ENCODE measurements at regions not wholly inside any gene's neighbourhood (a gene's known extent, or its start where the extent isn't known, plus 50 kb on each side); places are given as distances from the start of the nearest gene placed in this dataset.

GRCh38 chr14:95619785-95620417 is 66.3 kb upstream of the TCL1B start:
- Histone ChIP-seq H2AFZ (ENCODE audit: low read depth, low read length) (peak overlapping the region; percentile 83), H4K20me1 (replicated peaks; ENCODE audit: control insufficient read depth, insufficient read depth, low read length) (no peaks in the 10 kb centered on the region), H3K79me2 (ENCODE audit: control insufficient read depth, insufficient read depth, low read length) (no peaks in the 10 kb centered on the region), H3K4me2 (ENCODE audit: insufficient read depth, low read length) (peak overlapping the region; percentile 71), H3K9me1 (ENCODE audit: control insufficient read depth, insufficient read depth, low read length) (no peaks in the 10 kb centered on the region), H3K4me1 (replicated peaks in 1 of 2; ENCODE audit: control insufficient read depth in 2 of 2, insufficient read depth in 2 of 2, low read length in 2 of 2) (no peaks in the 10 kb centered on the region), H3K9ac (ENCODE audit: insufficient read depth in 1 of 2, low read depth in 2 of 2, low read length in 2 of 2) (no peak overlapping the region), H3K36me3 (ENCODE audit: control insufficient read depth, insufficient read depth, low read length) (no peaks in the 10 kb centered on the region), H3K27me3 (ENCODE audit: control insufficient read depth in 2 of 2, insufficient read depth in 2 of 2, low read length in 2 of 2) (no peaks in the 10 kb centered on the region), H3K4me3 (no peak overlapping the region), H3K27ac (ENCODE audit: extremely low read depth, low read depth, low read length) (no peak overlapping the region), H3K9me3 (replicated peaks; ENCODE audit: control insufficient read depth, insufficient read depth, low read depth, low read length) (0 out of 2 replicates have a peak, but pooled peaks cover 3% of the 10 kb centered on the region)
- intact Hi-C loops (cut with micrococcal nuclease) (loop anchor here (10.0 kb wide), 1 partner anchor 255 kb away; the partner anchor contains the start of gene TUNAR), in situ Hi-C loops (cut with MboI) (no loop called here)
- ATAC-seq (no peak), DNase-seq (ENCODE audit: extremely low read depth in 1 of 4, low spot score in 3 of 4) (no peak), FAIRE-seq (no peak)
- 27% methylated on average over 12 of the region's 12 CpGs for WGBS (ENCODE audit: insufficient coverage, low coverage, missing lambda C conversion rate)
- BruUV-seq (replicated peaks) = no TSS peak
- no peak for TF ChIP-seq SMARCA4 (IDR thresholded peaks at IDR 0.05)
- no peak for TF ChIP-seq ZNF584 (CRISPR knock-in tag; IDR thresholded peaks at IDR 0.05; ENCODE audit: low read depth)
- TF ChIP-seq FOXM1 (IDR thresholded peaks at IDR 0.05; ENCODE audit: low read depth) = no peak
- TF ChIP-seq FOXM1 (CRISPR knock-in tag; IDR thresholded peaks at IDR 0.05; ENCODE audit: low read depth) = no peak
- TF ChIP-seq RCOR1 (IDR thresholded peaks at IDR 0.05; ENCODE audit: borderline replicate concordance in 1 of 2, low read depth in 2 of 2, low read length in 2 of 2) = no peak
- TF ChIP-seq ZNF449 (CRISPR knock-in tag; IDR thresholded peaks at IDR 0.05) = no peak
- TF ChIP-seq SIX5 (IDR thresholded peaks at IDR 0.05; ENCODE audit: borderline replicate concordance in 1 of 2, insufficient read depth in 1 of 2, low read depth in 1 of 2, low read length in 2 of 2) = no peak
- no peak for TF ChIP-seq MYC (IDR thresholded peaks at IDR 0.05; ENCODE audit: low read depth, low read length)
- TF ChIP-seq MYC (CRISPR knock-in tag; IDR thresholded peaks at IDR 0.05; ENCODE audit: borderline replicate concordance, low read depth) = no peak
- no peak for TF ChIP-seq ATF1 (CRISPR knock-in tag; IDR thresholded peaks at IDR 0.05)
- TF ChIP-seq ATF1 (tag; IDR thresholded peaks at IDR 0.05) = no peak
- no peak for TF ChIP-seq ZNF589 (CRISPR knock-in tag; IDR thresholded peaks at IDR 0.05; ENCODE audit: low read depth)
- no peak for TF ChIP-seq SMARCA5 (IDR thresholded peaks at IDR 0.05)
- no peak for TF ChIP-seq E2F4 (CRISPR knock-in tag; IDR thresholded peaks at IDR 0.05; ENCODE audit: low read depth)
- ChIA-PET POLR2A (interaction anchor here (0.6 kb wide), 1 partner anchor 43 kb away, joined by 3 read pairs; no protein-coding TSS in a partner anchor), CTCF (ENCODE audit: low intra/inter-chr PET ratio) (no interaction called here)

Measured in K562 (cell line).